Fibroblast of peridontal ligament (primary cell): ENCODE measurements at regions not wholly inside any gene's neighbourhood (a gene's known extent, or its start where the extent isn't known, plus 50 kb on each side); places are given as distances from the start of the nearest gene placed in this dataset.

Source experiments
- DNase-seq: peaks from one replicate; pipeline ENCODE4 v3.0.0-alpha.2; 2010; ENCODE audit errors: extremely low read depth

- DNase-seq: peak; percentile 22
Observed at GRCh38 chr9:99693888-99694287, 127.8 kb upstream of the NR4A3 start.

- DNase-seq: peak; percentile 8
Observed at GRCh38 chr9:99694393-99694792, 127.3 kb upstream of the NR4A3 start.

GRCh38 chr9:99699396-99699795, 122.3 kb upstream of the NR4A3 start:
- DNase-seq: no peak

GRCh38 chr9:99712214-99712613, 109.5 kb upstream of the NR4A3 start:
- DNase-seq: peak; percentile 29

GRCh38 chr9:99713838-99714306, 107.8 kb upstream of the NR4A3 start:
- no peak for DNase-seq

- DNase-seq: no peak
Observed at GRCh38 chr9:99718631-99719030, 103.1 kb upstream of the NR4A3 start.

- peak; percentile 87 for DNase-seq
Observed at GRCh38 chr9:99720455-99721050, 101.1 kb upstream of the NR4A3 start.

GRCh38 chr9:99721898-99722297, 99.8 kb upstream of the NR4A3 start:
- no peak for DNase-seq

GRCh38 chr9:99722877-99723276, 98.8 kb upstream of the NR4A3 start:
- no peak for DNase-seq

- no peak for DNase-seq
Observed at GRCh38 chr9:99724640-99725039, 97.0 kb upstream of the NR4A3 start.

GRCh38 chr9:99725852-99726251, 95.8 kb upstream of the NR4A3 start:
- no peak for DNase-seq

GRCh38 chr9:99726758-99727157, 94.9 kb upstream of the NR4A3 start:
- DNase-seq: no peak

- no peak for DNase-seq
Observed at GRCh38 chr9:99730062-99730461, 91.6 kb upstream of the NR4A3 start.

GRCh38 chr9:99731950-99732349, 89.7 kb upstream of the NR4A3 start:
- no peak for DNase-seq

- no peak for DNase-seq
Observed at GRCh38 chr9:99732715-99733114, 89.0 kb upstream of the NR4A3 start.

GRCh38 chr9:99735041-99735440, 86.6 kb upstream of the NR4A3 start:
- no peak for DNase-seq

- DNase-seq: peak; percentile 94
Observed at GRCh38 chr9:99736291-99736690, 85.4 kb upstream of the NR4A3 start.

- no peak for DNase-seq
Observed at GRCh38 chr9:99737649-99738048, 84.0 kb upstream of the NR4A3 start.

- no peak for DNase-seq
Observed at GRCh38 chr9:99743006-99743405, 78.7 kb upstream of the NR4A3 start.

- DNase-seq: no peak
Observed at GRCh38 chr9:99743455-99743854, 78.2 kb upstream of the NR4A3 start.

GRCh38 chr9:99744132-99744531, 77.6 kb upstream of the NR4A3 start:
- no peak for DNase-seq

- no peak for DNase-seq
Observed at GRCh38 chr9:99745085-99745484, 76.6 kb upstream of the NR4A3 start.

- no peak for DNase-seq
Observed at GRCh38 chr9:99746406-99746805, 75.3 kb upstream of the NR4A3 start.

GRCh38 chr9:99748266-99748665, 73.4 kb upstream of the NR4A3 start:
- peak; percentile 67 for DNase-seq
